Activated gamma-delta T cell treated with anti-CD3 and anti-CD28 coated beads, Interleukin-2, amount 50 U/mL, for 16 hours (primary cell): ENCODE measurements at regions not wholly inside any gene's neighbourhood (a gene's known extent, or its start where the extent isn't known, plus 50 kb on each side); places are given as distances from the start of the nearest gene placed in this dataset.

ENCODE experiments used
- DNase-seq: peaks from one replicate; pipeline ENCODE4 v3.0.0-alpha.2; 2020; ENCODE audit warnings: low read depth

DNA sequence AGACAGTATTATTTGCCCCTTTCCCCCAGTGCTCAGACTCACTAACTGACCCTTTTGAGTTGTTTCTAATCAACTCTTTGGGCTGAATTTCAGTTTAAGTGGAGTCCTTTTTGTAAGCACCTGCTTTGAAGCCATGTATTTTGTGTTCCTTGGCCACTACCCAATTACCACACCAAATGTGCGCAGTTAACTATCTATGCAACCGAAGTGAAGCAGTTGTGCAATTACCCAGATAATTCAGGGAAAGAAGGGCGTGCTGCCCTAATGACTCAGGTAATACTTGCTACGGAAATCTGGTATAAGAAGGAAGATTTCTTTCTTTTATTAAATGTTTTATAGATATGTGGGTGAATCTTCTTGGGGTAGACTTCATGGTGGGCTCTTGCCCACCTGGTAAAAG lies 371.9 kb upstream of the TBL1XR1 start:
- DNase-seq = no peak

GRCh38 chr3:177569875-177570657 lies 372.8 kb upstream of the TBL1XR1 start:
- DNase-seq = no peak

- no peak for DNase-seq
Measured at GRCh38 chr3:177571271-177571943, 374.1 kb upstream of the TBL1XR1 start.

- no peak for DNase-seq
Measured at GRCh38 chr3:177571944-177572315, 374.6 kb upstream of the TBL1XR1 start.

GRCh38 chr3:177574222-177574856 lies 377.1 kb upstream of the TBL1XR1 start:
- no peak for DNase-seq

GRCh38 chr3:177576746-177577145 lies 379.5 kb upstream of the TBL1XR1 start:
- DNase-seq = no peak

- DNase-seq = no peak
Measured at GRCh38 chr3:177578488-177578887, 381.2 kb upstream of the TBL1XR1 start.

GRCh38 chr3:177579419-177579818 lies 382.1 kb upstream of the TBL1XR1 start:
- no peak for DNase-seq

DNA sequence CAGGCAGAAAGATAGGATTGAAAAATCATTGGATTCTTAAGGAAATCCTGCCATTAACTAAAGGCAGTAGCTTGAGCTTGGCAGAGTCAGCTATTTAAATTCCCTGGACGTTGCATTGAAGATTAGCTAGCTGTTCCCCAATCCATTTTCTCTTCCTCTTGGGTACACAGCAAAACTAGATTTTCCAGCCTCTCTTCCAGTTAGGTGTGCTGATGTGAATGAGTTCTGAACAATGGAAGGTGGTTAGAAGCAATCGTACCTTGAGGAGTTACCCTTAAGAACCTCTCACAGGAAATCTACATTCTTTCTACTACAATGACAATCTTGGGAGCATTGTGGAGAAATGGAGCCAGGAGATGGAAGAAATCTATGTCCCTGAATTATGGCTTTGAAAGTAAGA lies 383.2 kb upstream of the TBL1XR1 start:
- no peak for DNase-seq

- no peak for DNase-seq
Measured at GRCh38 chr3:177585271-177585670, 388.0 kb upstream of the TBL1XR1 start.

- no peak for DNase-seq
Measured at GRCh38 chr3:177589041-177589650, 391.9 kb upstream of the TBL1XR1 start.

DNA sequence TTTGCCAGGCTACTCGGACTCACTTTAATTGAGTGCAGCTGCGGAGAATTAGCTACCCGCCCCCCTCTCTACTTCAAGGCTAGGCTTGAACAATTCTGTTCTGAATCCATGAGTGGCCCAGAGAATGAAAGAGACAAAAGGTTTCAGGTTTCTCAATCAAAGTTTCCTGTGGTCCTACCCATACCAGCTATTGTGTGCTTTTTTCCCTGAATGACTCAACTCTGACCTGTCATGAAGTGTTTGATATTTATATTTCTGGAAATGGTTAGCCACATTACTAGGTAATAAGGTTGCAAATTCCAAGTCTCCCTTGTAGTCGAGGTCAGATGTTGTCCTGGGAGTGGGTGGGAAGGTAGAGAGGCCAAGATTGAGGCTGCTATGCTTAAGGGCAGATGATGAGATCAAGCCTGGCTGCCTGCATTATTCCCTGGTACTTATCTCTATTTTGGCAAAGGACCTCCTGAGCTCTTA lies 392.7 kb upstream of the TBL1XR1 start:
- DNase-seq = no peak

- no peak for DNase-seq
Measured at GRCh38 chr3:177590826-177591225, 393.5 kb upstream of the TBL1XR1 start.

GRCh38 chr3:177591379-177591778 lies 394.1 kb upstream of the TBL1XR1 start:
- no peak for DNase-seq

DNA sequence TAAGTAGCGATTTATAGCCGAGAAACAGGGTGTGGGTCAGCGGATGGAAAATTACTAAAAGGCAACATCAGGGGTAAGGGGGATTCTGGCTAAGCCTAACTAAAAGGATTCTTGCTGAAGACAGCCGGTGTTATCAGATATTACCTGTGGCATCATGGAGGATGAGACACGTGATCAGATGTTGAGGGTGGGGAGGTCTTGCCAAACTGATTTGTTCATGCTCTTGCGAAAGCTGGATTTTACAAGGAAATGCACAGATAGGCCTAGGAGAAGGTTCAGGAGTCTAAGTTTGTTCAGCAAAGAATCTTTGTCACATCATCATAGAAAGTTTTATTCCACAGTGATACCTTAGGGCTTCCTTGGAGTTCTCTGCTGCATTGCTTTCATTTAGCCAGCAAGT lies 396.8 kb upstream of the TBL1XR1 start:
- DNase-seq = no peak

- DNase-seq = no peak
Measured at GRCh38 chr3:177595530-177596188, 398.4 kb upstream of the TBL1XR1 start.

GRCh38 chr3:177596248-177596815 lies 399.1 kb upstream of the TBL1XR1 start:
- DNase-seq = no peak

GRCh38 chr3:177596816-177597271 lies 399.6 kb upstream of the TBL1XR1 start:
- no peak for DNase-seq

DNA sequence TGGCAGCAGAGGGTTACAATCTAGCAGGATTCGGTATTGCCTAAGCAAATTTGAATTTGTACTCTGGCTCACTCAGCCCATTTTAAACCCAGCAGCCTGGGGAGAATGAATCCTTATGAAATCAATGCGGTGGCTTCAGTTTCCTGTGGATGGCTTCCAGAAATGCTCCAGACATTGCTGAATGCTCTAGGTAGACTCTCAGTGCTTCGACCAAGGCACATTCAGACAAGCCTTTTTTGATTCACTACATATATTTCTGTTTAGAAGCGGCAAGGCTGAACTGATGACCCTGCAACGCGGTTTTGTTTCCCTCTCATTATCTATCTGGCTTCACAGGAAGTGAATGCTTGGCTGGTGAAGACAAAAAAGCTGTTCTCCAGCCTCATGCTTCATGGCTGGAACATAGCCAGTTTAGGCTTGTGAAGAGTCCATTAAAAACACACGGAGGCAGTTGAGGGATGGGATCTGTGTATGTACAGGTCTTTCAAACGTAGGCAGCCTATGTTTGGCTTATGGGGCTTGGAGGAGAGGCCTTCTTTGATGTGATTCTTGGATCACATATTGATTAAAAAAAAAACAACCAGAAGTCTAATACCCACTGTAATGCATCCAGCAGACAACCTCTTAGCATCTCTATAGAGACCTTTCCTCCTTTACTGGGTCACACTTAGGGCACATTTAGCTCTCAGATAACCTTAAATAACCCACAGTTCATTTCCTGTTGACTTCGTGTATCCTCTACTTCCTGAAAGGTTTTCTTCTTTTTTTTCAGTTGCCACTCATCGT lies 400.2 kb upstream of the TBL1XR1 start:
- DNase-seq = no peak

GRCh38 chr3:177598097-177598833 lies 401.0 kb upstream of the TBL1XR1 start:
- DNase-seq = no peak
